GM19023 (cell line): ENCODE measurements at regions not wholly inside any gene's neighbourhood (a gene's known extent, or its start where the extent isn't known, plus 50 kb on each side); places are given as distances from the start of the nearest gene placed in this dataset.
"Not testable (repeated sequence)": the region's sequence is repeated elsewhere in the genome, so short reads cannot be mapped to it uniquely, and the experiment has no call there.

ENCODE experiments used
- ATAC-seq: cut with Tn5 transposase; IDR thresholded peaks from one replicate; pipeline ENCODE4 v1.9.1; 2021; ENCODE audit warnings: mild to moderate bottlenecking, moderate library complexity; ENCODE audit not compliant: unreplicated experiment

DNA sequence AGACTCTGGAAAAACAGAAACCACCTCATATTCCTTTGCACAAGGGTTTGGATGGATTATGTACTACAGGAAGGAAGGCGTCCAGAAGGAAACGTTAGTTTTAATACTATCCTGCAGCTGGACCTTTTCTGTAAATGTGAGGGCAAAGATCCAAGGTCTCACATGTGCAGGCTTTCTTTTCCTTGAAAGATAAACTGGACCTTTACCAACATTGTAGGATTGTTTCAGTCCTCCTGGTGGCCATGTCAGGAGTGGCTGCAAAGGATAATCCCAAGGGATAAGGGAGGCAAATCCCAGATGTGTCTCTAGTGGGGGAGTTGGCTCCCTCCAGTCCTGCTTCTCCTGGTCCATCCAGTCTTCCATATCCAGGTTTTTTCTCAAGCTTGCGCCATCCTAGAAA is 397.5 kb downstream of the HTR1A start:
- no peak for ATAC-seq

DNA sequence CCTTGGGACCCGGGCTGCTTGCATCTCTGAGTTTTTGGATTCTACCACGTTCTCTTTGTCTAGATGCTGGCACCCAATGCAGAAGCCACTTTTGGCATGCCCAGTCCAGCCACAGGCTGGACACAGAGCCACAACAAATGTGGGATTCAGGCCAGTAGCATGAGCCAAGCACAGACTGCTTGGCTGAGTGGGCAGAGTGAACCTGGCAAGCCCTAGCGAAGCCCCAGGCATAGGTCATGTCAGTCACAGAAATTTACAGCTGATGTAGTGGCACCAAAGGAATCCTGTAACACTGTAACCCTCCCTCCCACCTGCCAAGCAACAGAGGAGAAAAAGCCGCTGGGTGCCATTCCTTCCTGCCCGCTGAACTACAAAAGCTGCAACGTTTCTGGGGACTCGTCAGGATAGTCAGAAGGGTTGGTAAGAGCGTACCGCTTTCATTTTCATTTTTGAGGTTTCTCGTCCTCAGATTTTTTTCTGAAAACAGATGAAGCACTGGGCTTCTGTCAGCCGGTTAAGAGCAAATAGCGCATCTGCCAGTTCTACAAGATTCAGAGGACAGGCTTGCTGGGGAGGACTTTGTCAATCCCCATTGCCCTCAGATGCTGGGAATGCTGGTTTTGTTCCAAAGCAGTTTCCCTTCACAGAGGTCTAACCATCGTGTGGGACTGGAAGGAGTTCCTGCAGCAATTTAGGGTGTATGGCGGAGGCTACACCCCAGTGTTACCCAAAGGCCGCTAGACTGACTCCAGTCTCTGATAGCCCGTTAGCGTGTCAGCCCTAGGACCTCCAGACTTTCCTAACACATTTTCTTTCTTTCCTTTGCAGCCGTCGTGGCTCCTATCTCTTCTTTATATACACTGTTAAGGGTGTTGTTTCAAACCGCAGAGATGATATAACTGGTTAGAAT is 399.0 kb downstream of the HTR1A start:
- ATAC-seq: no peak

DNA sequence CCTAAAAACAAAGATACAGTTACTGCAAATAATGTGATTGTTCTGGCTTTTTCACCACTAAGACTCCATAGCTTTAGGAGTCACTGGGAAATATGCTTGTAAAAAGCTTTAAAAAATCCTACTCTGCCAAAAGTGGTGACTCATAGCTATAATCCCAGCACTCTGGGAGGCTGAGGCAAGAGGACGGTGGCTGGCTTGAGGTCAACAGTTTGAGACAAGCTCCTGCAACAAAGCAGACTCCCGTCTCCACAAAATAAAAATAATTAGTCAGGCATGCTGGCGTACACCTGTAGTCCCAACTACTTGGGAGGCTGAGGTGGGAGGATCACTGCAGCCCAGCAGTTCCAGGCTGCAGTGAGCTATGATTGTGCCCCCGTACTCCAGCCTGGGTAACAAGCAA is 406.4 kb downstream of the HTR1A start:
- no peak for ATAC-seq

GRCh38 chr5:63554191-63554590 is 408.1 kb downstream of the HTR1A start:
- no peak for ATAC-seq

DNA sequence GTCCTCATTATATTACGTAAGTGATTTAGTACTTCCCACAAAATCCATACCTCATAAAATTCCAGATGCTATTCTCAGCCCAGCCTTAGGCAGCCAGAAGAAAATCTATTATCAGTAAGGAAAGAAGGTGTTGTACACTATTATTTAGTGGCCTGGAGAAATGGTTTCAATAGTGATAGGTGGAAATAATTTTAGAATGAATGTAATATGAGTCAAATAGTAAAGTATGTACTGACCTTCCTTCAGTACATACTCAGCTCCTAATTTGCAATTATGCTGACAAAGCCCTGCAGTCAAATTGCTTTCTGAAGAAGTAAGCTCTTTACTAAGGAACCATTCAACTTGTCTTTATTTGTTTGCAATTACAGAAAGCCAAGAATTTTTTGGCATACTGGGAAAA is 409.2 kb downstream of the HTR1A start:
- no peak for ATAC-seq

GRCh38 chr5:63535840-63536602 is 426.2 kb downstream of the HTR1A start:
- ATAC-seq: no peak

- no peak for ATAC-seq
Measured at GRCh38 chr5:63524281-63524680, 438.0 kb downstream of the HTR1A start.

GRCh38 chr5:63516006-63516405 is 446.2 kb downstream of the HTR1A start:
- no peak for ATAC-seq

- ATAC-seq: no peak
Measured at GRCh38 chr5:63500242-63500641, 462.0 kb downstream of the HTR1A start.

- ATAC-seq: no peak
Measured at GRCh38 chr5:63495225-63495624, 467.0 kb downstream of the HTR1A start.

- no peak for ATAC-seq
Measured at GRCh38 chr5:63483338-63483737, 478.9 kb downstream of the HTR1A start.

- ATAC-seq: no peak
Measured at GRCh38 chr5:63473335-63473967, 488.8 kb downstream of the HTR1A start.

GRCh38 chr5:63456279-63456678 is 506.0 kb downstream of the HTR1A start:
- ATAC-seq: no peak

DNA sequence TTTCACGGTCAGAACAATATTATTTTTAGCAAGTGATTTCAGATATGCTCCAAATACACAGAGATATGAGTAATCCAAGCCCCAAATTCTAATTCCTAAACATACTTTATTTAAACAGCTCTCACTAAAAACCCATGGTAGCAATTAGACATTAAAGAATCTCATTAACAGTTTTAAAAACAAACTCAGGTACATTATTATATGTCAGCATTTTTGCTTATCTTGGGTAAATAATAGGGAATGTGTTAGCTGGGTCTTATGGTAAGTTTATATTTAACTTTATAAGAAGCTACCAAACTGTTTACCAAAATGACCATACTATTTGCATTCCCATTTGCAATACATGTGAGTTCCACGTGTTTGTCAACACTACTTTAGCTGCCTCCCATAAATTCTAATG is 511.1 kb downstream of the HTR1A start:
- no peak for ATAC-seq

- ATAC-seq: no peak
Measured at GRCh38 chr5:63439537-63439936, 522.7 kb downstream of the HTR1A start.

DNA sequence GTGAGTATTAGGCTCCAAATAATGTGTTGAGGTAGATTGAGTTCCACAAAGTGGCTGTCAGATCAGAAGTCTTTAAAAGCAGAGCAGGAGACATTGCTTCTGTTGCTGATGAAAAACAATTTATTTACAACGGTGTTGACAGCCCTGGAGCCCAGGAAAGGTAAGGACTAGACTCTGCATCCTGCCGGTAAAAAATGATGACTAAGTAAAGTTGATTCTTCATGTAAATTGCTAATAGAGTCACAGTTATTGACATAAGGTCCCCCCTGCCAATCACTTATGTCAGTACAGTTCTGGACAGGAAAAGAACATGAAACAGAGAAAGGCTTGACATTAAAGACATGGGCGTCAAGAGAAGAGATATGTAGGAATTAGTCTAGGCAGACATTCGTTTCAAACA is 552.5 kb downstream of the HTR1A start:
- no peak for ATAC-seq

DNA sequence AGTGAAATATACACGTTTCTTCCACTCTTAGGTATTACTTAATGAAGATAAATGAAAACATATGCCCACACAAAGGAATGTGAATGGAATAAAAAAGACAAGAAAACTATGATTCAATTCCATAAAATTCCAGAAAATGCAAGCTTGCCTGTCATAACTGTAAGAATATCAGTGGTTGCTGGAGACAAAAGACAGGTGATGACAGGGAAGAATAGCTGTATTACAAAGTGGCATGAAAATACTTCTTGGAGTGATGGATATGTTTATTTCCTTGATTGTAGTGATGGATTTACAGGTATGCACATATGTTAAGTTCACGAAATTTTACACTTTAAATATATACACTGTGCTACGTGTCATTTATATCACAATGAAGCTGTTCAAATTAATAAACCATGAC is 553.3 kb downstream of the HTR1A start:
- ATAC-seq: no peak

DNA sequence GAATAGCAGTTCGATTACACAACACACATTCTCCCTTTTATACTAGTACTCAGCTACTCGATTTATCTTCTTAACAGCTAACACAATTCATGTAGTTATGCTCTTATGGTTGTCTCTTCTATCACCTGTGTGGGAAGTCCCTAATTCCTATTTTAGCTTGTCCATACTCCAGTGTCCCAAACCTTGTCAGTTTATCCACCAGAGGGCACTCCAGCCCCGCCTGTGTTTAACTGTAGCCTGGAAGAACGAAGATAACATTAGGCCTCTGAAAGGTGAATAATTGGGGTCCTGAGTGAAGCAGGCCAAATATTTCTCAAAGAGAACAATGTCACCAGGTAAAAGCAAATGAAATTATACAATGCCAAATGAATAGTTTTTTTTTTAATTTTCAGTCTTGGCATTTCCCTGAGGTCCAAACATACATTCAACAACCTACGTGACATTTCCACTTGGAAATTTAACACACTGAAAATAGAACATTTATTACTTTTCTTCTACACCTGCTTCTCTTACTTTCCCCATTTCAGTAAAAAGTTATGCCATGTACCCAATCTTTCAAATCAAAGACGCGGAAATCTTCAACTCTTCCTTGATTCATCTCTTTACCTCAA is 560.7 kb downstream of the HTR1A start:
- ATAC-seq: peak; percentile 85

DNA sequence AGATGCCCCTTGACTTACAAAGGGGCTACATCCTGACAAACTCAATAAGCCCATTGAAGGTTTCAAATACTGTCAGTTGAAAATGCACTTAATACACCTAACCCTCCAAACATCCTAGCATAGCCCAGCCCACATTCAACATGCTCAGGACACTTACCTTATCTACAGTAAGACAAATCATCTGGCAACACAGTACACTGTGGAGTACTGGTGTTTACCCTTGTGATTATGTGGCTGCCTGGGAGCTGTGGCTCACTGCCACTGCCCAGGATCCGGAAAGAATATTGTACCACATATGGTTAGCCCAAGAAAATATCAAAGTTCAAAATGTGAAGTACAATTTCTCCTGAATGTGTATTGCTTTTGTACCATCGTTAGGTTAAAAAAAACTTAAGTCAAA is 562.2 kb downstream of the HTR1A start:
- ATAC-seq: no peak

DNA sequence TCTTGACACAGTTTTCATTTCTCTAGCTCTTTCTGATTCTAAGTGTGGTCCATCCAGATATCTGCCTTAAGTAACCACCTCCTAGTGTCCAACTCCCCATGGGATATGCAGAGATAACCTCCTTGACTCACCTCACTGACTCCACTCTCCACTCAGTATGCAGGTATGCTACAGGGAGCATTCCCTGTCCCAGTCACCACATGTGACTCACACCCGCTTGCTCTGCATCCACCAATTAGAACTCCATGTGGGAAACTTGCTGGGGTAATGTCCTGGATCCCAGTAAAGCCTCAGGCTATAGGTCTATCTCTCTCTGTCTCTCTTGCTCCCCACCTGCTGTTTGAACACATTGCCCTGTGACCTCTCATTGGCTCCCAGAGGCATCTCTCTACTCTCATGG is 563.9 kb downstream of the HTR1A start:
- ATAC-seq: no peak

DNA sequence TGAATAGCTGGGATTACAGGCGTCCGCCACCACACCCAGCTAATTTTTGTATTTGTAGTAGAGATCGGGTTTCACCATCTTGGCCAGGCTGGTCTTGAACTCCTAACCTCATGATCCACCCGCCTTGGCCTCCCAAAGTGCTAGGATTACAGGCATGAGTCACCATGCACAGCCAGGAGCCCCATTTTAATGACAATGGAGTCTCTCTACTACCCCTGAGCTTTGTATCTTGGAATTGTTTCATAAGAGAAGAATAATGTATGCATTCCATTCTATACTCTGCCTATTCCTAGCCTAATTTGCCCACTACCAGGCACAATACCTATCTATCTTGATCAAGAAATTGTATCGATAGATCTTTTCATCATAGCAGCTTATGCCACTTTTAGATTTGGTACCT is 574.1 kb downstream of the HTR1A start:
- ATAC-seq: not testable (repeated sequence)
